ENCODE measurements at regions not wholly inside any gene's neighbourhood (a gene's known extent, or its start where the extent isn't known, plus 50 kb on each side); places are given as distances from the start of the nearest gene placed in this dataset.
A peak's percentile ranks its signal among the peaks of the same experiment; 100 is the strongest.
"Not testable (repeated sequence)": the region's sequence is repeated elsewhere in the genome, so short reads cannot be mapped to it uniquely, and the experiment has no call there.

- not testable (repeated sequence) for DNase-seq
These were observed 87.3 kb upstream of the KITLG start for GRCh38 chr12:88667615-88668014.

- DNase-seq = no peak
These were observed 84.8 kb upstream of the KITLG start for GRCh38 chr12:88665071-88665470.

- DNase-seq = no peak
These were observed 82.7 kb upstream of the KITLG start for GRCh38 chr12:88662961-88663360.

GRCh38 chr12:88662093-88662492, 81.8 kb upstream of the KITLG start:
- DNase-seq = no peak

- no peak for DNase-seq
These were observed 77.7 kb upstream of the KITLG start for GRCh38 chr12:88658009-88658408.

GRCh38 chr12:88650715-88651114, 70.4 kb upstream of the KITLG start:
- DNase-seq = no peak

GRCh38 chr12:88648625-88649024, 68.4 kb upstream of the KITLG start:
- no peak for DNase-seq

- DNase-seq = no peak
These were observed 66.6 kb upstream of the KITLG start for GRCh38 chr12:88646824-88647223.

GRCh38 chr12:88645816-88646215, 65.5 kb upstream of the KITLG start:
- no peak for DNase-seq

- no peak for DNase-seq
These were observed 64.9 kb upstream of the KITLG start for GRCh38 chr12:88644946-88645702.

- no peak for DNase-seq
These were observed 63.4 kb upstream of the KITLG start for GRCh38 chr12:88643685-88644084.

GRCh38 chr12:88642675-88643431, 62.6 kb upstream of the KITLG start:
- no peak for DNase-seq

- DNase-seq = peak; percentile 88
These were observed 58.9 kb upstream of the KITLG start for GRCh38 chr12:88638966-88639760.

- no peak for DNase-seq
These were observed 58.1 kb upstream of the KITLG start for GRCh38 chr12:88638388-88638787.

GRCh38 chr12:88634008-88634407, 53.7 kb upstream of the KITLG start:
- no peak for DNase-seq

- no peak for DNase-seq
These were observed 53.0 kb upstream of the KITLG start for GRCh38 chr12:88633312-88633711.

GRCh38 chr12:88630561-88630960, 50.3 kb upstream of the KITLG start:
- DNase-seq = no peak
